Psoas muscle (tissue), 7 donors: ENCODE measurements at regions not wholly inside any gene's neighbourhood (a gene's known extent, or its start where the extent isn't known, plus 50 kb on each side); places are given as distances from the start of the nearest gene placed in this dataset.

Experiments
- ATAC-seq, 4 donors: fragments of 200-7000 bp; cut with Tn5 transposase; one replicate each; pipeline ENCODE4 v1.9.1; 2020; ENCODE audit warnings: moderate library complexity in 3 of 4, mild to moderate bottlenecking in 2 of 4
- DNase-seq, 2 donors: peaks; one replicate each; pipeline ENCODE4 v3.0.0-alpha.2; 2020
- H3K27ac ChIP-seq: fragments of 200-600 bp; one replicate; pipeline ENCODE4 v1.8.0; 2022
- H3K27me3 ChIP-seq, 3 donors: fragments of 200-600 bp in 1 of 3; one replicate each; pipeline versions ENCODE4 v1.6.1 to v1.8.0; 2013 to 2022; ENCODE audit warnings: low read length in 2 of 3, mild to moderate bottlenecking in 2 of 3, moderate library complexity in 1 of 3; ENCODE audit not compliant: insufficient read depth in 3 of 3
- H3K36me3 ChIP-seq, 2 donors: fragments of 200-600 bp in 1 of 2; one replicate each; pipeline versions ENCODE4 v1.6.1 to v1.8.0; 2013 to 2022; ENCODE audit warnings: low read depth in 1 of 2, mild to moderate bottlenecking in 1 of 2, moderate library complexity in 1 of 2; ENCODE audit not compliant: insufficient read depth in 1 of 2
- H3K4me1 ChIP-seq: fragments of 200-600 bp; one replicate; pipeline ENCODE4 v1.8.0; 2022
- H3K4me3 ChIP-seq: fragments of 200-600 bp; one replicate; pipeline ENCODE4 v1.8.0; 2022; ENCODE audit warnings: mild to moderate bottlenecking
- H3K9me3 ChIP-seq: fragments of 200-600 bp; one replicate; pipeline ENCODE4 v1.8.0; 2022
- WGBS, 3 donors: extraction: QIAGEN DNeasy Blood & Tissue Kit; methylation state at CpG; one replicate each; pipeline versions ENCODE4 v1.1.6 to v1.1.7; 2013; 5-methylcytosine and 5-hydroxymethylcytosine counted together
- intact Hi-C, 2 donors: fragments of 100-400 bp; cut with DNase I; formaldehyde crosslinking; loops; one replicate each; pipeline versions ENCODE4 v1.11.0 to v1.14.2; 2022
- TF ChIP-seq, protein P1 (sequence below): fragments of 200-600 bp; IDR thresholded peaks from one replicate; pipeline ENCODE4 v1.8.0; 2022; ENCODE audit warnings: antibody characterized with exemption
- donor health status: healthy with polysubstance abuse.
- donor health status: DM: no; HTN: no; CAD: no; lungs with moderate emphysema.
- donor health status: Bipolar disorder and iron deficiency.
- donor health status: healthy.
- donor health status: DM: yes; HTN: yes; CAD: no.
- donor health status: DM: no; HTN: no; CAD: no.
- donor health status: DM: yes; HTN: yes; CAD: no.

DNA sequence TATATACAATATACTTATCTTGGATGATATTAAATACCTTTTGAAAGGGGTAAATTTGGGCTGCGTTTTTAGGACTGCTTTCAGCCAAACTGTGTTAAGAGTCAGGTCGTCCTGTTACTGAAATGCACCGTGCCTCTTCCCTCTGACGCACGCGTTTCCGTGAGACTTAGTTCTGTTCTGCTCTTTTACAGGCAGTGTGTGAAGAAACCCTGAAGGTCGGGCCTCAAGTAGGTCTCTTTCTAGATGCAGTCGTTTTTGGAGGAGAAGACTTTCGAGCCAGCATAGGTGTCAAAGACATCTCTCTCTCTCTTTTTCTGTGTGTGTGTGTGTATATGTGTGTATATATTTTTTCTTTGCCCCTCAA, 107.0 kb downstream of the ZIC5 start:
- H3K4me1 ChIP-seq: no peaks in the 10 kb centered on the region
- no peak overlapping the region for H3K4me3 ChIP-seq
- TF ChIP-seq, protein P1, sequence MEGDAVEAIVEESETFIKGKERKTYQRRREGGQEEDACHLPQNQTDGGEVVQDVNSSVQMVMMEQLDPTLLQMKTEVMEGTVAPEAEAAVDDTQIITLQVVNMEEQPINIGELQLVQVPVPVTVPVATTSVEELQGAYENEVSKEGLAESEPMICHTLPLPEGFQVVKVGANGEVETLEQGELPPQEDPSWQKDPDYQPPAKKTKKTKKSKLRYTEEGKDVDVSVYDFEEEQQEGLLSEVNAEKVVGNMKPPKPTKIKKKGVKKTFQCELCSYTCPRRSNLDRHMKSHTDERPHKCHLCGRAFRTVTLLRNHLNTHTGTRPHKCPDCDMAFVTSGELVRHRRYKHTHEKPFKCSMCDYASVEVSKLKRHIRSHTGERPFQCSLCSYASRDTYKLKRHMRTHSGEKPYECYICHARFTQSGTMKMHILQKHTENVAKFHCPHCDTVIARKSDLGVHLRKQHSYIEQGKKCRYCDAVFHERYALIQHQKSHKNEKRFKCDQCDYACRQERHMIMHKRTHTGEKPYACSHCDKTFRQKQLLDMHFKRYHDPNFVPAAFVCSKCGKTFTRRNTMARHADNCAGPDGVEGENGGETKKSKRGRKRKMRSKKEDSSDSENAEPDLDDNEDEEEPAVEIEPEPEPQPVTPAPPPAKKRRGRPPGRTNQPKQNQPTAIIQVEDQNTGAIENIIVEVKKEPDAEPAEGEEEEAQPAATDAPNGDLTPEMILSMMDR: no peak
- ATAC-seq (no peak), DNase-seq (no peak)
- WGBS, 3 donors: 72 to 81% (median 77%) methylated on average over 10 of the region's 10 CpGs
- no peak overlapping the region for H3K27ac ChIP-seq
- no peaks in the 10 kb centered on the region for H3K36me3 ChIP-seq
- no peaks in the 10 kb centered on the region for H3K9me3 ChIP-seq
- H3K27me3 ChIP-seq: no peaks in the 10 kb centered on the region
- intact Hi-C loops: no loop called here

DNA sequence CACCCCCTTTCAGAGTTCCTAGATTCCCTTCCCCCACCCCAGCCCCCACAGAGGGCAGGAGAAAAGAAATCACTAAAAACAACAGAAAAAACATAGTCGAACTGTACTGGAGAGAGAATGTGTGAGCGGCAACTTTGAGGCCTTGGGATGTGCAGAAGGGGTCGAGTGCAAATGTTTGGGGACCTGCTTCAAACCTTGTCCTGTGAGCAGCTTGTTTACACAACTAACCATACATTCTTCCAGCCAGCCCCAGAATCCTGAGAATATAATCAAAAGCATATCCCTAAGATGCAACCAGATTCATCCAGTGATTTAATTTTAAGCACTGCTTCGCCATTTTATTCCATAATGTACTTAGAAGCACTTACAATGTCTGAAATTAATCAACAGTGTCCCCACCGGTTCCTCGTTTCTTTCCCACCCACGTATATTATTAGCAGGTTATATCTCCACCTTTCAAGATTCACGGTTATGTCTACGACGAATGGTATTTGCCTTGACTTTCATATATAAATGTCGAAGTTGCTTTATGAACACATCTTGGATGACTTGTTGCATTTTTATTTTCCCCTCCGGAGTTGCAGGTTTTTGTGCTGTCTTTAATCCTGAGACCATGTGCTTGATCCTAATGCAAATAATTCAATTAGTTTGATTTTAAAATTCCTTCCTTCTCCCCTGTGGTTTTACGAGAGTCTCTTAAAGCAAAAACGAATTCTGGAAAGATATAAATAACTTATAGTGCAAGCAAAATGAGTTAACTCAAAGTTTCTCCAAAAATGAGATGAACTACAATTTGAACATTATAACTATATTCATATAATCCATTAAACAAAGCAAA, 107.6 kb downstream of the ZIC5 start:
- DNase-seq (no peak), ATAC-seq (no peak)
- H3K27ac ChIP-seq: no peak overlapping the region
- intact Hi-C loops: no loop called here
- no peaks in the 10 kb centered on the region for H3K4me1 ChIP-seq
- no peak overlapping the region for H3K4me3 ChIP-seq
- no peaks in the 10 kb centered on the region for H3K36me3 ChIP-seq
- WGBS, 3 donors: 86 to 88% (median 86%) methylated on average over 14 of the region's 14 CpGs
- no peaks in the 10 kb centered on the region for H3K27me3 ChIP-seq
- TF ChIP-seq, protein P1: no peak
- no peaks in the 10 kb centered on the region for H3K9me3 ChIP-seq

DNA sequence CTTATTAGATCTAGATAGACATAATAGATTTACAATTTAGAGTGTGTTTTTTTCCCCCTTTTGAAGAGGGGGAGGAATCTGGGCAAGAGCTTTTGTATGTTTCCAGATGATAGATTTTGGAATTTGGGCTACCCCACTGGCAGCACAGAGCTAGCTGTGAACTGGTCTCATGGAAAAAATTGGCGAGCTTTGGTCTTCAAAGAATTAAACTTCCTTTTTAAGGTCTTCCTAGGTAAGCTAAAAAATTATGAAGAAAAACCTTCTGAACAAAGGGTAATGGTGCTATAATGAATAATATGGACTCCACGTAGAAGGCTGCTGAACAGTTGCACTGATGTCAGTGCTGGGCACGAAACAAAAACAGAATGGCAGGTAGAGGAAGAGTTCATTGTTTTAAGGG, 109.3 kb downstream of the ZIC5 start:
- 89 to 94% (median 94%) methylated on average over 3 of the region's 3 CpGs for WGBS, 3 donors
- H3K27me3 ChIP-seq: no peaks in the 10 kb centered on the region
- H3K9me3 ChIP-seq: no peaks in the 10 kb centered on the region
- intact Hi-C loops: no loop called here
- H3K4me3 ChIP-seq: no peak overlapping the region
- DNase-seq: no peak
- H3K36me3 ChIP-seq: no peaks in the 10 kb centered on the region
- no peak for ATAC-seq
- TF ChIP-seq, protein P1: no peak
- no peak overlapping the region for H3K27ac ChIP-seq
- no peaks in the 10 kb centered on the region for H3K4me1 ChIP-seq

DNA sequence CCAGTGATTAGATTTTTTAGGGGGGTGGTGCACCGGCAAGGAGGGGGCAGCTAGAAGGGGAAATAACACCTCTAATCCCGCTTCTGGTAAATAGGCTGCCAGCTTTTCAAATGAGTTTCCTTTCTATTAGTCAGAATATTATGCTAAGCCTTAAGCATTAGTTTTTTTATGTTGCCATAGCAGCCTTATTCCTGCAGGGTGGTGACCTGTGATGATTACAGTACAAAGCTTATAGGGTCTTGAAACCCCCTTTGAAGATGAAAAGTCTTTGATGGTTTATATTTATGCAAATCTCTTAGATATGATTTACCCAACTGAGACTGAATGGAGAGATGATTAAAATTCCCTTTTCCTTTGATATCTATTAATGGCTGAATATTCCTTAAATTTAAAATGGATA, 109.8 kb downstream of the ZIC5 start:
- Histone ChIP-seq H3K27ac (no peak overlapping the region), H3K4me3 (no peak overlapping the region)

More for the DNA sequence above, 109.8 kb downstream of the ZIC5 start:
- intact Hi-C loops: no loop called here
- Histone ChIP-seq H3K36me3 (no peaks in the 10 kb centered on the region), H3K9me3 (no peaks in the 10 kb centered on the region), H3K27me3 (no peaks in the 10 kb centered on the region), H3K4me1 (no peaks in the 10 kb centered on the region)
- no peak for ATAC-seq
- WGBS, 3 donors: 67 to 81% (median 76%) methylated on average over 2 of the region's 2 CpGs
- TF ChIP-seq, protein P1: no peak
- DNase-seq: no peak
